NT2/D1 (cell line): ENCODE measurements at regions not wholly inside any gene's neighbourhood (a gene's known extent, or its start where the extent isn't known, plus 50 kb on each side); places are given as distances from the start of the nearest gene placed in this dataset.

Experiments used
- SUZ12 ChIP-seq: IDR thresholded peaks from 2 replicates; pipeline ENCODE4 v1.6.1; 2011; ENCODE audit not compliant: insufficient read length, insufficient read depth; ENCODE audit errors: extremely low read depth
- YY1 ChIP-seq: IDR thresholded peaks from 2 replicates; pipeline ENCODE4 v1.6.1; 2011; ENCODE audit not compliant: insufficient read length, insufficient read depth
- ZNF274 ChIP-seq: IDR thresholded peaks from 2 replicates; pipeline ENCODE4 v1.6.1; 2011; ENCODE audit warnings: mild to moderate bottlenecking, low read depth, low read length

DNA sequence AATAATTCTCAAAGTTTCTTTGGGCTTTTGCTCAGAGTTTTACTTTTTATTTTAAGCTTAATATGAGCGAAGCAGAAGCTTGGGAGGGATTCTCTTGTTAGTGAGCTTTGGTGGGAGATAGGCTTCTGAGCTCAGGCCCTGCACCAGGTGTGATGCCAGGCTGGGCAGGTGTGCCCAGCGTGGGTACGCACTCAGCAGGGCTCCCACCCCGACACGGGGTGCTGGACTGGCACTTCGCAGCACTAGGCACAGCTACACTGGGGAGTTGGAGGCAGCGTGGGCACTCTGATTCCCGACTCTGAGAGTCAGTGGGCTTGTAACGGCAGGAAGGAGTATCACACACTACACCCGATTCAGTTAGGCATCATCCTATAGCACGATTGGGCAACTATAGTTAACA lies 244.0 kb downstream of the KLF13 start:
- TF ChIP-seq YY1 (no peak), ZNF274 (no peak), SUZ12 (no peak)
